HG03196 (cell line): ENCODE measurements at regions not wholly inside any gene's neighbourhood (a gene's known extent, or its start where the extent isn't known, plus 50 kb on each side); places are given as distances from the start of the nearest gene placed in this dataset.

Source experiments
- ATAC-seq: cut with Tn5 transposase; IDR thresholded peaks from one replicate; pipeline ENCODE4 v1.9.1; 2021; ENCODE audit not compliant: unreplicated experiment

DNA sequence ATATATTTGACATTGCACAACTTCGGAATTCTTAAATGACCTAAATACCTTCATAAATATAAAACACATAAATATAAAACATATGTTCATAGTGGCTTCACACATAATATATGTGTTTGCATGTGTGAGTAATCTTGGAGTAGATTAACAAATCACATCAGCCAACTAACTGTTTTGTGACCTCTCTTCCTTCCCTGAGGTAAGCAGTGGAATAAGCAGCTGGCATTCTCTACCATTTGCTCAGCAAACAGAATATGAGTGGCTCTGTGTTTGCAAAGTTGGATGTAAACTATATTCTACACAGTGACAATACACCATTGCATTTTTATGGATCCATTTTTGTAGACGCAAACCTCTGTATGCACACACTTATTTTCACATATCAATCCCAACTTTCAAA lies 189.9 kb downstream of the ACER2 start:
- ATAC-seq, result no peak

DNA sequence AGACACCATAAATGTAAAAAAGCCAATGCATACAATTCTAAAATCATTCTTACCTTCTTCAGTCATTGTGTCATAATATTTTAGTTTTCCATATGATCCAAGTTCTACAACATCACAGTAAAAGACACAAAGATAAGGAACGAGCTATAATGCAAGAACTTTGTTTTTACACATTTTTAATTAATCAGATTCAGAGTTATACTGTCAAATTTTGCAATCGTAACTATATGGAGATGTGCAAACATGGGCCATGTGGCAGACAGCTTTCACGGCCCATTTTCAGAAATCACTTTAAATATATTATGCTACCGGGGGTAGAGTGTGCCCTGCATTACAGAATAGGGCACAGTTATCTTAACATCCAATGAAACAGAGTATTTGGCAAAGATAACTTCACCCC lies 188.4 kb downstream of the ACER2 start:
- no peak for ATAC-seq

DNA sequence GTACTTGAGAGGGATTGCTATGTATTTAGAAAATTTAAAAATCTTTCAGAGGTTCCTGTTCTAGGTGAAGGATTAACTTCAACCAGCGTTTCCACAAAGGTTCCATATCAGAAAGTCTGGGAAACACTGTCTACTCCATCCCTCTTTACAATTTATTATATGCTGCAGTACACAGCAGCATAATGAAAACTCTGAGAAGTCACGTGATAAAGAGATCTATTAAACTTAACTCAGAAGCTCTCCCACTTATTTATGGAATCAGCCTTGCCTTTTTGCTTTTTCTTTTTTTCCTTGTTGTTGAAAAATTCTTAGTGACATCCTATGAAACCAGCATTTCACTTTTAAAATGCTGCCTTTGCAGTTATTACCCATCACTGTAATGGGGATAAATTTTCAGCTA lies 186.2 kb downstream of the ACER2 start:
- ATAC-seq, result no peak

GRCh38 chr9:19587678-19588077 lies 178.9 kb downstream of the ACER2 start:
- ATAC-seq, result no peak

- no peak for ATAC-seq
These were observed 175.1 kb downstream of the ACER2 start for GRCh38 chr9:19583890-19584289.

DNA sequence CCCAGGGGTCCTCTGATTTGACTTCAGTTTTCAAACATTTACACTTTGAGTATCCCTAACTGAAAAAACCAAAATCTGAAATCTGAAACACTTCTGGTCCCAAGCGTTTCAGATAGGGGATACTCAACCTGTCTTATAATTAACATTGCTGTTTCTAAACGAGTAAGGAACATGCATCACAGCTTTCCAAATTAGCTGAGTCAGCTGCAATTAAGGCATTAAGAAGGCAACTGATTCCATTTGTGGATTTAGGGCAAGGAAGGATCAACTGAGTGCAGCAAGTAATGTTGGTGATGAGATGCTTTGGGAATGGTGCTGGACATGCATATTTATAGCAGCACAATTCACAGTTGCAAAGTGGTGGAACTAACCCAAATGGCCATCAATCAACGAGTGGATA lies 168.6 kb downstream of the ACER2 start:
- no peak for ATAC-seq

DNA sequence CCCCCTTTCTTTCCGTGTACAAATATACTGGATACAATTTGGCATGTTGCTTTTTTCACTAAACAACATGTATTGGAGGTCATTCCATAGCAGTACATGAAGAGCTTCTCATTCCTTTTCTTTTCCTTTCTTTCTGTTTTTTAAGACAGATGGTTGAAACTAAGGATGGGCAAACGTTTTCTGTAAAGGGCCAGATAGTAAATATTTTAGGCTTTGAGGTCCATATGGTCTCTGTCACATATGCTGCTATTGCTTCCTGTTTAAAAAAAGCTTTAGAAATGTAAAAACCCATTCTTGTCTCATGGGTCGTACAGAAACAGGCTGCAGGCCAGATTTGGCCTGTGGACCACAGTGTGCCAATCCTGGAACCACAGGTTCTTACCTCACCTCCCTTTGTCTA lies 160.1 kb downstream of the ACER2 start:
- no peak for ATAC-seq

DNA sequence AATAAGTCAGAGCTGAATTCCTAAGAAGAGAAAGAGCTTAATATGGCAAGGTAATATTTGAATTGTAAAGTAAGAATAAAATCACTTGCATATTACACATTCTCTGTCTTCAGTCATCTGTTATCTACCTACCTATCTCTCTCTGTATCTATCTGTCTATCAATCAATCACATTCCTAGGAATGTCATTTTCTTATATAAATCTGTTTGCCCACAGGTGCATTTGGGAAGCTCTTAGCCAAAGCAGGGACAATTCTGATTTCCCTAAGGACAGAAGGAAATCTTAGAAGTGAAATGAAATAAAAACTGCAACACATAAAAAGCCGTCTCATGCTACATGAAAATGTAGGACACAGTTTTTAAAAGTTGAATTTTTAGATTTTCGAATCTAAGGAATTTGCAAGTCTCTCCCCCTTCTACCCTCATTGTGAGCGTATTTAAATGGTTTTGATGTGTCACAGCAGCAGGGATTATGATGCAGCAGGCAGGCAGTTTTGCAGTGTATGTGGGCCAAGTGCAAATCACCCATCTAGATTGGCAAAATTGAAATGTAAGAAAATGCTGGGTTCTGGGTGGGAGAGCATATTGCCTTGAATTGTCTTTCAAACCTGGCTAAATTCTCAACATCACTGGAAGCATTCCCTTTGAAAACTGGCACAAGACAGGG lies 155.7 kb downstream of the ACER2 start:
- ATAC-seq, result no peak

GRCh38 chr9:19555214-19555613 lies 146.4 kb downstream of the ACER2 start:
- no peak for ATAC-seq

DNA sequence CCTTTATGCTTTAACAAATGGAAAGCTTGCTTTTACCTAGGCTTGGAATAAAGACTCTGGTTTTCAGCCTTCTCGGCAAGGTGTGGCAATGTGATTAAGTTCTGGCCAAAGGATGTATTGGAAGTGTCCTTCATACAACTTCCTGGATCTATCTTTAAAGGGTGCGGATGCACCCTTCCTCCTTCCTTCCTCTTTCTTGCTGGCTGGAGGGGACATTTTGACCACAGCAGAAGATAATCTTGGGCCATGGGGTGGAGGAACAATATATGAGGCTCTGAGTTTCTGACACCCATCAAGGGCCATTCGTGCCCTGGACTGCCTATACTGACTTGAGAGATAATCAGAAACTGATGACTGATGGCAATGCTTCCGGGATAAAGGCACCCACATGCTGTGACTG lies 145.7 kb downstream of the ACER2 start:
- no peak for ATAC-seq

GRCh38 chr9:19553441-19553840 lies 144.6 kb downstream of the ACER2 start:
- ATAC-seq, result no peak

- no peak for ATAC-seq
These were observed 143.7 kb downstream of the ACER2 start for GRCh38 chr9:19552282-19553105.

GRCh38 chr9:19551124-19551929 lies 142.5 kb downstream of the ACER2 start:
- peak; percentile 51 for ATAC-seq

- no peak for ATAC-seq
These were observed 141.2 kb downstream of the ACER2 start for GRCh38 chr9:19550009-19550408.

- ATAC-seq, result no peak
These were observed 124.6 kb downstream of the ACER2 start for GRCh38 chr9:19533373-19533772.

- no peak for ATAC-seq
These were observed 118.9 kb downstream of the ACER2 start for GRCh38 chr9:19527663-19528062.

DNA sequence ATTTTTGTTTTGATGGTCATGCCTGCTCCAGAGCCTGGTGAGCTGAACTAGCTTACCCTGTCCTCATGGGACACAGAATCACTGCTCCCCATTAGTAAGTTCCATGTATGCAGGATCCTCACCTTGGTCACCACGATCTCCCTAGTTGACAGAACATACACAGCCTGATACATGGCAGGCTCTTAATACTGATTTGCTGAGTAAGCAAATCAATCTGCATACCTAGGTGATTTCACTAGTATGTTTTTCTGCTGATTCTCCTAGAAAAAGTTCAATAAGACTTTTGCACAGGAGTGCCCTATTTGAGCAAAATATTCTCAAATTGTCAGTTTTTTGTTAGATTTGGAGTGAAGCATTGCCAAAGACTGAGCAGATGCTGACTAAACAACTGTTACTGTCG lies 113.7 kb downstream of the ACER2 start:
- ATAC-seq, result no peak

GRCh38 chr9:19521205-19521604 lies 112.4 kb downstream of the ACER2 start:
- ATAC-seq, result no peak

- ATAC-seq, result no peak
These were observed 108.6 kb downstream of the ACER2 start for GRCh38 chr9:19517202-19517942.

DNA sequence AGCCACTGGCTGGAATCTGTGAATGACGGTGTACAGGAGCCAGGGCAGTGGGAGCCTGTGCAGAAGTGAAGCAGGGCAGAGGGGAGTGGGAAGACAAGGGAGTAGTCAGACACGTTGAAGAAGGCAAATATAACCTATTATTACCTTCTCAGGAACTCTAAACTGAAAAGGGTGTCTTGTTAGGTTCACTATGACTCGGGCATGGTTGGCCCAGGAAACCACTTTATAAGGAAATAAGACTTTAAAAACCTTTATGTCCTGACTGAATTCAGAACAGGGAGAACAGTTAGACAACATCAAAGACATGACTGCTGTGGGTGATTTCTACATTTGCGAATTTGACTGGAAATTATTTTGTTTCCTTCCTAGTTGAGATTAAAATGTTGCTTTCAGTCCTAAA lies 107.5 kb downstream of the ACER2 start:
- ATAC-seq, result no peak

DNA sequence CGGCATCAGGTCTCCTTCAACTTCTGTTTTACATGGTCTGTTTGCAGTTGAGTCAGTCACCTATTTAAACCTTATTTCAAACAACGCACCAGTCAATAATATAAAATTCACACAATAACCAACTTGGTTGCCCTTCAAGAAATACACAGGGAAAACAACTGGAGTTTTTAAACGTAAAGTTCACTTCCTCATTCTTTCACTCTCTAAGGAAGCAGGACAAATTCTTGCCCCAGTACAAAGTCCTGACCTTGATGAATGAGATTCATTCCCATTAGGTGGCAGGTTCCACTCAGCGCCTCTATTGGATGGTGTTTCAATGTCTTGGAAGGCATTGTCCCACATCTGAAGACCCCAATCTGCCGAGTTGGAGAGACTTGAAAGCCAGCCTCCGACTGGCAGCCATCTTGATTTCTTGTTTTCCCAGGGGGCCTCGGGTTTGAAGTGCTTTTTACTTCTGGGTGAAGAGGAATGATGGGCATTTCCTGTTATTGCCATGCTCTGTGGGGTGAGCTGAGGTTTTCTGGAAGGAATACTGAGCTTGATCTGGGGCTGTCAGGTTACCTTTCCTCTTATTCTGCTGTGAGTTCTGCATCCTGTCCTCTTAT lies 105.0 kb downstream of the ACER2 start:
- ATAC-seq, result no peak
